Tibial nerve (tissue), 4 donors: ENCODE measurements at regions not wholly inside any gene's neighbourhood (a gene's known extent, or its start where the extent isn't known, plus 50 kb on each side); places are given as distances from the start of the nearest gene placed in this dataset.

ENCODE experiments used
- DNase-seq, 2 donors: peaks; one replicate each; pipeline ENCODE4 v3.0.0-alpha.2; 2019; ENCODE audit warnings: low spot score in 2 of 2
- H3K27ac ChIP-seq, 4 donors: fragments of 200-600 bp; sonication (generic) in 3 of 4; one replicate each; pipeline ENCODE4 v1.5.1; 2017 to 2019; ENCODE audit warnings: mild to moderate bottlenecking in 1 of 4
- H3K27me3 ChIP-seq, 2 donors: fragments of 200-600 bp; sonication (generic) in 1 of 2; one replicate each; pipeline versions ENCODE4 v1.5.1 to v1.6.0; 2017 to 2019
- H3K36me3 ChIP-seq, 3 donors: fragments of 200-600 bp; sonication (generic); one replicate each; pipeline ENCODE4 v1.5.1; 2018 to 2019
- H3K4me1 ChIP-seq, 4 donors: fragments of 200-600 bp; sonication (generic) in 3 of 4; one replicate each; pipeline ENCODE4 v1.5.1; 2017 to 2019
- H3K4me3 ChIP-seq, 4 donors: fragments of 200-600 bp; sonication (generic) in 3 of 4; one replicate each; pipeline ENCODE4 v1.5.1; 2017 to 2019; ENCODE audit warnings: mild to moderate bottlenecking in 1 of 4, moderate library complexity in 1 of 4
- H3K9me3 ChIP-seq, 4 donors: fragments of 200-600 bp; sonication (generic) in 3 of 4; one replicate each; pipeline ENCODE4 v1.5.1; 2017 to 2019
- EP300 ChIP-seq, 2 donors: sonication (generic); formaldehyde crosslinking; IDR thresholded peaks; one replicate each; pipeline ENCODE4 v1.6.1; 2017; ENCODE audit warnings: antibody characterized with exemption in 2 of 2, mild to moderate bottlenecking in 1 of 2
- POLR2A ChIP-seq, 2 donors: fragments of 450-650 bp; IDR thresholded peaks; one replicate each; pipeline ENCODE4 v1.6.1; 2017; ENCODE audit warnings: antibody characterized with exemption in 2 of 2, mild to moderate bottlenecking in 2 of 2, moderate library complexity in 2 of 2
- WGBS, 2 donors: methylation state at CpG; one replicate each; pipeline ENCODE4 v1.1.5; 2018; 5-methylcytosine and 5-hydroxymethylcytosine counted together
- TF ChIP-seq, protein P1 (sequence below), 5 experiments: fragments of 200-600 bp in 3 of 5; fragments of 450-650 bp in 2 of 5; sonication (generic) in 3 of 5; IDR thresholded peaks; one replicate each; pipeline ENCODE4 v1.5.1; 2016 to 2019; ENCODE audit warnings: antibody characterized with exemption in 5 of 5, mild to moderate bottlenecking in 3 of 5, moderate library complexity in 2 of 5

- Histone ChIP-seq H3K27me3 (no peaks in the 10 kb centered on the region), H3K4me1 (peaks cover 0 to 5% (median 2%) of the 10 kb centered on the region in 4 donors), H3K9me3 (no peaks in the 10 kb centered on the region), H3K4me3 (no peak overlapping the region), H3K27ac (no peak overlapping the region), H3K36me3 (no peaks in the 10 kb centered on the region)
- 83 to 91% methylated on average over 21 to 26 of the region's 26 CpGs for WGBS, 2 donors
- DNase-seq: no peak
- TF ChIP-seq POLR2A (IDR thresholded peaks at IDR 0.05) (no peak), EP300 (IDR thresholded peaks at IDR 0.05) (no peak)
- TF ChIP-seq, protein P1, sequence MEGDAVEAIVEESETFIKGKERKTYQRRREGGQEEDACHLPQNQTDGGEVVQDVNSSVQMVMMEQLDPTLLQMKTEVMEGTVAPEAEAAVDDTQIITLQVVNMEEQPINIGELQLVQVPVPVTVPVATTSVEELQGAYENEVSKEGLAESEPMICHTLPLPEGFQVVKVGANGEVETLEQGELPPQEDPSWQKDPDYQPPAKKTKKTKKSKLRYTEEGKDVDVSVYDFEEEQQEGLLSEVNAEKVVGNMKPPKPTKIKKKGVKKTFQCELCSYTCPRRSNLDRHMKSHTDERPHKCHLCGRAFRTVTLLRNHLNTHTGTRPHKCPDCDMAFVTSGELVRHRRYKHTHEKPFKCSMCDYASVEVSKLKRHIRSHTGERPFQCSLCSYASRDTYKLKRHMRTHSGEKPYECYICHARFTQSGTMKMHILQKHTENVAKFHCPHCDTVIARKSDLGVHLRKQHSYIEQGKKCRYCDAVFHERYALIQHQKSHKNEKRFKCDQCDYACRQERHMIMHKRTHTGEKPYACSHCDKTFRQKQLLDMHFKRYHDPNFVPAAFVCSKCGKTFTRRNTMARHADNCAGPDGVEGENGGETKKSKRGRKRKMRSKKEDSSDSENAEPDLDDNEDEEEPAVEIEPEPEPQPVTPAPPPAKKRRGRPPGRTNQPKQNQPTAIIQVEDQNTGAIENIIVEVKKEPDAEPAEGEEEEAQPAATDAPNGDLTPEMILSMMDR (IDR thresholded peaks at IDR 0.05): no peak
Observed at GRCh38 chr10:2921956-2922680, 145.2 kb upstream of the PFKP start.

DNA sequence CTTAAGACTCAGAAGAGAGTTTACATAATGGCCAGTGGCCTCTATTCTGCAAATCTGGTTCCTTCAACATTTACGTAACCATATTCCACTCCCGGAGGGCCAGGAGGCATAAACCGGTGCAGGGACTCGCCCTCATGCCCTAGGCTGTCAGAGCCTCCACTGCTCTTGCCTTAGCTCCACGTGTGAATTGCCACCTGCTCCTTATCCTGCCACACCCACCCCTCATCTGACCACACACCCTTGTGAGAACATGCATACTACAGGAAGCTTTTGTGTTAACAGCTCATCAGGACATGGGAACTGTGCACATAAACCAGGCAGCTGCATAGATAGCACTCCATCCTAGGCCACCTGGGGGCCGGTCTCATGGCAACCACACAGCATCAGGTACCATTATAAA, 146.7 kb upstream of the PFKP start:
- WGBS, 2 donors: 66 to 67% methylated on average over 6 of the region's 6 CpGs
- H3K27me3 ChIP-seq: no peaks in the 10 kb centered on the region

GRCh38 chr10:2920168-2920567, 147.2 kb upstream of the PFKP start:
- TF ChIP-seq EP300 (IDR thresholded peaks at IDR 0.05): no peak
- no peak for TF ChIP-seq POLR2A (IDR thresholded peaks at IDR 0.05)
- TF ChIP-seq, protein P1 (IDR thresholded peaks at IDR 0.05): no peak
- WGBS, 2 donors: 36 to 49% methylated on average over 3 of the region's 3 CpGs
- DNase-seq: no peak

More for the DNA sequence above, 146.7 kb upstream of the PFKP start:
- Histone ChIP-seq H3K4me1 (peaks cover 0 to 2% (median under 1%) of the 10 kb centered on the region in 4 donors), H3K36me3 (no peaks in the 10 kb centered on the region), H3K9me3 (no peaks in the 10 kb centered on the region), H3K27ac (no peak overlapping the region), H3K4me3 (no peak overlapping the region)
- no peak for TF ChIP-seq EP300 (IDR thresholded peaks at IDR 0.05)
- TF ChIP-seq, protein P1 (IDR thresholded peaks at IDR 0.05): no peak
- no peak for TF ChIP-seq POLR2A (IDR thresholded peaks at IDR 0.05)
- DNase-seq: no peak

DNA sequence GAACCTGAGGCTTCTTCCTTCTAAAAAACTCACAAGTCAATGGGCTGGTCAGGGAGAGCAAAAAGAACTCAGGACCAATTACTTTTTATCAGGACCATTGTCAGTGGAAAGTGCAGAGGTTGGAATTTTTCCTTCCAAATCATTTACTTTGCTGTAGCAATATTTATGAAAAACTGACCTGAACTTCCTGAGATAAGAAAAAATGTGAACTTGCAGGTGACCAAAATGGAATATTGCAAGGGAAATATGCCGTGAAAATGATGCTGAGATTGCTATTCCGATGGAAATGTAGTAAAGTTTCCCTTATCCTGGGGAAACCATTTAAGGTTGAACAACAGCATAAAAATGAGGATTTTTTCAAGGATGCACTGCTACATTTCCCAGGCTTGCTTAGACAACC, 148.3 kb upstream of the PFKP start:
- H3K4me3 ChIP-seq: no peak overlapping the region
- H3K4me1 ChIP-seq: no peaks in the 10 kb centered on the region
- H3K36me3 ChIP-seq: no peaks in the 10 kb centered on the region
- H3K27ac ChIP-seq: no peak overlapping the region
- H3K27me3 ChIP-seq: no peaks in the 10 kb centered on the region
- 89 to 93% methylated on average over 2 of the region's 2 CpGs for WGBS, 2 donors
- TF ChIP-seq POLR2A (IDR thresholded peaks at IDR 0.05) (no peak), EP300 (IDR thresholded peaks at IDR 0.05) (no peak)
- TF ChIP-seq, protein P1 (IDR thresholded peaks at IDR 0.05): no peak
- H3K9me3 ChIP-seq: no peaks in the 10 kb centered on the region
- no peak for DNase-seq

More at GRCh38 chr10:2920168-2920567, 147.2 kb upstream of the PFKP start:
- Histone ChIP-seq H3K4me3 (no peak overlapping the region), H3K4me1 (no peaks in the 10 kb centered on the region), H3K9me3 (no peaks in the 10 kb centered on the region), H3K36me3 (no peaks in the 10 kb centered on the region), H3K27me3 (no peaks in the 10 kb centered on the region), H3K27ac (no peak overlapping the region)

GRCh38 chr10:2918489-2918888, 148.9 kb upstream of the PFKP start:
- TF ChIP-seq EP300 (IDR thresholded peaks at IDR 0.05) (no peak), POLR2A (IDR thresholded peaks at IDR 0.05) (no peak)
- TF ChIP-seq, protein P1 (IDR thresholded peaks at IDR 0.05): no peak
- no peak overlapping the region for H3K27ac ChIP-seq
- 52 to 63% methylated on average over 1 of the region's 1 CpG for WGBS, 2 donors
- no peaks in the 10 kb centered on the region for H3K9me3 ChIP-seq
- H3K27me3 ChIP-seq: no peaks in the 10 kb centered on the region
- H3K36me3 ChIP-seq: no peaks in the 10 kb centered on the region
- no peak overlapping the region for H3K4me3 ChIP-seq
- no peaks in the 10 kb centered on the region for H3K4me1 ChIP-seq
- DNase-seq: no peak
